A673 (cell line): ENCODE measurements at regions not wholly inside any gene's neighbourhood (a gene's known extent, or its start where the extent isn't known, plus 50 kb on each side); places are given as distances from the start of the nearest gene placed in this dataset.

ENCODE experiments used
- BruUV-seq: library from RNA; stranded (reverse); fragments of 400-500 nt; replicated peaks from 2 replicates; lab custom pipeline; 2021; lab: Mats Ljungman, UMichigan
- CTCF ChIA-PET: fragments of 300-600 bp; sonication (Branson Sonifier 250); formaldehyde crosslinking; loops from one replicate; lab custom pipeline; 2022; ENCODE audit warnings: antibody characterized with exemption; lab: Charles Lee
- POLR2A ChIA-PET: fragments of 300-600 bp; sonication (Branson Sonifier 250); formaldehyde crosslinking; loops from one replicate; lab custom pipeline; 2022; ENCODE audit warnings: antibody characterized with exemption; ENCODE audit not compliant: low non-redundant PET; lab: Charles Lee
- DNase-seq: peaks from one replicate; pipeline ENCODE4 v3.0.0-alpha.2; 2015; ENCODE audit warnings: low spot score
- H3K27ac ChIP-seq: fragments of 200-600 bp; sonication (generic); 2 replicates; pipeline ENCODE4 v1.5.1; 2016; ENCODE audit warnings: mixed run types, low read depth, mild to moderate bottlenecking, mixed read lengths, antibody characterized with exemption, low read length; ENCODE audit not compliant: poor library complexity, severe bottlenecking
- H3K27me3 ChIP-seq: fragments of 200-600 bp; sonication (generic); replicated peaks from 2 replicates; pipeline ENCODE4 v1.6.1; 2017; ENCODE audit warnings: mixed run types, low read depth, mild to moderate bottlenecking, mixed read lengths, antibody characterized with exemption, low read length; ENCODE audit not compliant: insufficient read depth, poor library complexity
- H3K36me3 ChIP-seq: fragments of 200-600 bp; sonication (generic); 2 replicates; pipeline ENCODE4 v1.6.1; 2016; ENCODE audit warnings: mixed run types, mild to moderate bottlenecking, mixed read lengths, antibody characterized with exemption, low read length; ENCODE audit not compliant: insufficient read depth, poor library complexity, severe bottlenecking
- H3K4me1 ChIP-seq: fragments of 200-600 bp; sonication (generic); 2 replicates; pipeline ENCODE4 v1.6.1; 2017; ENCODE audit warnings: mixed run types, mild to moderate bottlenecking, mixed read lengths, antibody characterized with exemption, low read length; ENCODE audit not compliant: insufficient read depth, poor library complexity, severe bottlenecking
- H3K4me3 ChIP-seq: fragments of 200-600 bp; sonication (generic); 2 replicates; pipeline ENCODE4 v1.5.1; 2016; ENCODE audit warnings: low read depth, mixed run types, mild to moderate bottlenecking, mixed read lengths, low read length; ENCODE audit not compliant: poor library complexity, severe bottlenecking
- H3K9me3 ChIP-seq: fragments of 200-600 bp; sonication (generic); 2 replicates; pipeline ENCODE4 v1.6.1; 2016; ENCODE audit warnings: mixed run types, low read depth, mild to moderate bottlenecking, mixed read lengths, antibody characterized with exemption, low read length; ENCODE audit not compliant: poor library complexity, severe bottlenecking
- EZH2 ChIP-seq: fragments of 200-600 bp; sonication (generic); IDR thresholded peaks from 2 replicates; pipeline ENCODE4 v1.6.1; 2017; ENCODE audit warnings: borderline replicate concordance, low read depth, mild to moderate bottlenecking, mixed read lengths, antibody characterized with exemption, low read length; ENCODE audit not compliant: poor library complexity, severe bottlenecking
- intact Hi-C: fragments of 100-400 bp; cut with micrococcal nuclease; formaldehyde crosslinking; loops from one replicate; pipeline ENCODE4 v1.10.0; 2022; ENCODE audit not compliant: unreplicated experiment
- TF ChIP-seq, protein P1 (sequence below): fragments of 300-800, 200-600 bp; sonication (generic); conservative IDR thresholded peaks from 2 replicates; pipeline ENCODE4 v1.5.1; 2017; ENCODE audit warnings: low read depth, mild to moderate bottlenecking, antibody characterized with exemption, low read length, moderate library complexity, mixed read lengths

- TF ChIP-seq EZH2: no peak
- TF ChIP-seq, protein P1, sequence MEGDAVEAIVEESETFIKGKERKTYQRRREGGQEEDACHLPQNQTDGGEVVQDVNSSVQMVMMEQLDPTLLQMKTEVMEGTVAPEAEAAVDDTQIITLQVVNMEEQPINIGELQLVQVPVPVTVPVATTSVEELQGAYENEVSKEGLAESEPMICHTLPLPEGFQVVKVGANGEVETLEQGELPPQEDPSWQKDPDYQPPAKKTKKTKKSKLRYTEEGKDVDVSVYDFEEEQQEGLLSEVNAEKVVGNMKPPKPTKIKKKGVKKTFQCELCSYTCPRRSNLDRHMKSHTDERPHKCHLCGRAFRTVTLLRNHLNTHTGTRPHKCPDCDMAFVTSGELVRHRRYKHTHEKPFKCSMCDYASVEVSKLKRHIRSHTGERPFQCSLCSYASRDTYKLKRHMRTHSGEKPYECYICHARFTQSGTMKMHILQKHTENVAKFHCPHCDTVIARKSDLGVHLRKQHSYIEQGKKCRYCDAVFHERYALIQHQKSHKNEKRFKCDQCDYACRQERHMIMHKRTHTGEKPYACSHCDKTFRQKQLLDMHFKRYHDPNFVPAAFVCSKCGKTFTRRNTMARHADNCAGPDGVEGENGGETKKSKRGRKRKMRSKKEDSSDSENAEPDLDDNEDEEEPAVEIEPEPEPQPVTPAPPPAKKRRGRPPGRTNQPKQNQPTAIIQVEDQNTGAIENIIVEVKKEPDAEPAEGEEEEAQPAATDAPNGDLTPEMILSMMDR: no peak
- Histone ChIP-seq H3K9me3 (no peaks in the 10 kb centered on the region), H3K4me3 (no peak overlapping the region), H3K36me3 (no peaks in the 10 kb centered on the region), H3K27me3 (no peaks in the 10 kb centered on the region), H3K27ac (no peak overlapping the region), H3K4me1 (peaks cover 8% of the 10 kb centered on the region)
- DNase-seq: no peak
- no TSS peak for BruUV-seq
- intact Hi-C loops: no loop called here
- ChIA-PET CTCF (no interaction called here), POLR2A (no interaction called here)
These were observed 158.9 kb upstream of the CIBAR2 start for GRCh38 chr16:85271198-85271597.

GRCh38 chr16:85273293-85273692, 161.0 kb upstream of the CIBAR2 start:
- H3K36me3 ChIP-seq: no peaks in the 10 kb centered on the region
- no peaks in the 10 kb centered on the region for H3K9me3 ChIP-seq
- TF ChIP-seq EZH2: no peak
- TF ChIP-seq, protein P1: no peak
- BruUV-seq: no TSS peak
- H3K4me1 ChIP-seq: no peaks in the 10 kb centered on the region
- no peak overlapping the region for H3K27ac ChIP-seq
- intact Hi-C loops: no loop called here
- ChIA-PET CTCF (no interaction called here), POLR2A (no interaction called here)
- no peak overlapping the region for H3K4me3 ChIP-seq
- H3K27me3 ChIP-seq: no peaks in the 10 kb centered on the region
- DNase-seq: no peak

GRCh38 chr16:85274501-85274900, 162.2 kb upstream of the CIBAR2 start:
- Histone ChIP-seq H3K27ac (no peak overlapping the region), H3K4me3 (no peak overlapping the region), H3K9me3 (no peaks in the 10 kb centered on the region), H3K36me3 (no peaks in the 10 kb centered on the region), H3K27me3 (no peaks in the 10 kb centered on the region), H3K4me1 (no peaks in the 10 kb centered on the region)
- no TSS peak for BruUV-seq
- CTCF ChIA-PET: interaction anchor here (0.8 to 1.5 kb wide), 3 partner anchors 21 to 160 kb away, joined by 3 to 5 read pairs (median 3); no protein-coding TSS in a partner anchor
- TF ChIP-seq, protein P1: no peak
- TF ChIP-seq EZH2: no peak
- intact Hi-C loops: no loop called here
- no peak for DNase-seq
- POLR2A ChIA-PET: no interaction called here
